ENCODE measurements at regions not wholly inside any gene's neighbourhood (a gene's known extent, or its start where the extent isn't known, plus 50 kb on each side); places are given as distances from the start of the nearest gene placed in this dataset.

DNA sequence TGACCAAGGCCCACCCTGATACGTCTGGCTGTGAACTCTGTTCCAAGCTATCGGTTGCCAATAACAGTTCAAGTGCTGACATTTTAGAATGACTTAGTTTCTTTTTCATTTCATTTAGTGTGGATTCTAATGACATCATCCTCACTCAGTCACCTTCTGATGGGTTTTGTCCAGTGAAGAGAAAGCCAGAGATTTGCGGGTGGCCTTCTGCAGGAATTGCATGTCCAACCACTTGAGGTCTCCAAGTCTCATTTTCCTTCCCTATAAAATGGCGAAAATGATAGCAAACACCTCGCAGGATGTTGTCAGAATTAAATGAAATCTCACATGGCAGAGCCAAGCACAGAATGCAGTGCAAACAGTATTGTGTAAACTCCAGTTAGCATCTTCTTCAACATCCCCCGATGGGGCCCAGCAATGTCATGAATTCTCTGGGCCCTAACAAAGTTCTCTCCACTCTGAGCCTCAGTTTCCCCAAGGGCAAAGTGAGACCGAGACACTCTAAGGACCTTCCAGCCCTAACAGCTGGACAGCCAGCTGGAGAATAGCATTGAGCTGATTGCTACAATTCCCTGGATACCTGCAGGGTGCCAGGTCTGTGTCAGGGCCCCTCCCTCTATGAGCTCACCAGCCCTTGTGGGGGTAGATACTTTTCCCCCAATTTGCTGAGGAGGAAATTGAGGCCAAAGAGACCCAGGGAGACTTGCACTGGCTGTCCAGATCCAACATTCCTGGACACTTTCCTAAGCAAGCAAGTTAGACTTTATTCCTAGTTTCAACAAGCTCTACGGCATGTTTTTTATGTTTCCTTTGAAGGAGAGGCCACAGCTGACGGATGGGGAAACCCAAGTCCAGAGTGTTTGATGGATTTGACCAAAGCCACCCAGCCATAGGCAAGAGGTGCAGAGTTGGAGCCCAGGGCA lies 286.7 kb downstream of the MN1 start:
- intact Hi-C loops (cut with DNase I), result loop anchor here (5.0 to 10.0 kb wide), 2 partner anchors 78 to 400 kb away; no protein-coding TSS in a partner anchor
- DNase-seq (ENCODE audit: low spot score), result no peak

DNA sequence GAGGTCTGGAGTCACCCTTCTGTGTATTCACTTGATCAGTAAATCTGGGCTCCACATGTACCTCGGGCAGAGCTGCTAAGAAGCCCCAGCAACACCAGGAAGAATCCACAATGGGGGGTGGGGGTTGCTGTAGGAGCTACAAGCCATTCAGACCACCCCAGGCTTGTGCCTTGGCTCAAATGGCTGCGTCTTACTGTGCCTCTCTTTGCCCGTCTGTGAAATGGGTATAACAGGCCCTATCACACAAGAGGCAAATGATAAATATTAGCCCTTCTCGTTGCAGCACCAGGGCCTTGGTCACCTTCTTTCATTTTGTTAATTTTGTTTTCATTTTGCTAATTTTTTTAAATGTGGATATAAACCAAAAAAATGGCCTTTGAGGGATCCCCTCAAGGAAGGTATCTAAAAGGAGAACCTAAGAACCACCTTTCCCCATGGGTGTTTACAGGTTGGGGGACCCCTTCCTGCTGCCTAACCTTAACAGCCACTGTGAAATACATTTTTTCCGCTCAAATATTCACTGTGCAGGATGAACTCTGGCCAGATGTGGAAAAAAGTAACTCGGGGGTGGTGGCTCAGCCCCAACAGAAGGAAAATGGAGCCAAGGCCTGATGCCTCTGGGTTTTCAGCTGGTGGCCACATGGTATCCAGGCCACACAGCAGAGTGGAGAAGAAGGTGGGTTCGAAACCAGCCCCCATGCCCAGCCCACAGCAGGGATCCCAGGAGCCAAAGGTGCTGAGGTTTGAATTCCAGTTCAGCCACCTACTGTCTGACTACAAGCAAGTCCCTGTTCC lies 284.0 kb downstream of the MN1 start:
- DNase-seq (ENCODE audit: low spot score), result no peak
- intact Hi-C loops (cut with DNase I), result loop anchor here (10.0 kb wide), 1 partner anchor 403 kb away; no protein-coding TSS in a partner anchor

DNA sequence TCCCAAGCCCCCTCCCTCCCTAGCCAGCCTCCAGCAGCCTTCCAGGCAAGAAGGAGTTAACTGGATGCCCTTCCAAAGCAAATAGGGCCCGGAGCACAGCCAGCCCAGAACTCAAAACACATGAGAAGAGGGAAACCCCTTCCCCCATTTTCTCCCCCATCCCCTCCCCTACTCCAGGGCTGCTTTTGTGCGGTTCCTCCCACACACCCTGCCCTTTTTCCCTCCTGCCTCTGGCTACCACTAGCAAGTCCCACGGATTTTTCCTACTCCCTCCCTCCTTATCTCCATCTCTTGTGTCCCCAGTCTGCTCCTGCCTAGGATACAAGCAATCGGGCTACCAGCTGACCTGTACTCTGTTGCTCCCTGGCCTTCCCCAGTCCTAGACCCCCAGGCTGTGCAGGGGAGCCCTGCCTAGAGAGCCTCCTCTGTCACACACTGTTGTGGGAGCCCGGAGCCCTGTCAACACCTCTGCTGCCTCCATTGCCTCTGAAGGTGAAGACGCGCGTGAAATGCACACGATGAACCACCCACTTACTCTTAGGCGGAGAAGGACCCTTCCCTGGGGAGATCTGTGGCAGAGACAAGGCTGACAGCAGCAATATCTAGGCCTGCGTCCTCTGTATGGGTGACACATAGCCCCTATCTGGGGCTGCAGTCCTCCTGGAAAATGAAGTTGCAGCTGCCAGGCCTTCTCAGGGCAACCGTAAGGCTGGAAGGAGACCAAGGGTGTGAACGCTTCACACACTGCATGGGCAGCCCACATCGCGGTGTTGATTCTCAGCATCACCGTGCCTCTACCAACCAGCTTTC lies 282.8 kb downstream of the MN1 start:
- no peak for DNase-seq (ENCODE audit: low spot score)
- intact Hi-C loops (cut with DNase I), result loop anchor here (10.0 kb wide), 1 partner anchor 404 kb away; no protein-coding TSS in a partner anchor

DNA sequence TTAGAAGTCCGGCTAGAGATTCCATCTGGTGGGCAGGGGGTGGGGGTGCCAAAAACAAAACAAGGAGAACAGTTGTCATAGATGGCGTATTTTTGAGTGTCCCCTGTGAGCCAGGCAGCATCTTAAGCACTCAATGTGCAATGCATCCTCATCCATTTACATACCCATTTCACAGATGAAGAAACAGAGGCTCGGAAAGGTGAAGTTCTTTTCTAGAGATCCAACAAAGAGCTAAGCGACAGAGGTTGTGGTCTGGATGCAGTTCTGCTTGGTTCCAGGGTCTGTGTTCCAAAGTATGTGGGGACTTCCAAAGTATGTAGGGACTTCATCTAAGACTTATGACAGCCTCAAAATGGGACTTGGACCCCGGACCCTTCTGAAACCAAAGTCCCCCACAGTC lies 277.8 kb downstream of the MN1 start:
- intact Hi-C loops (cut with DNase I), result no loop called here
- no peak for DNase-seq (ENCODE audit: low spot score)

DNA sequence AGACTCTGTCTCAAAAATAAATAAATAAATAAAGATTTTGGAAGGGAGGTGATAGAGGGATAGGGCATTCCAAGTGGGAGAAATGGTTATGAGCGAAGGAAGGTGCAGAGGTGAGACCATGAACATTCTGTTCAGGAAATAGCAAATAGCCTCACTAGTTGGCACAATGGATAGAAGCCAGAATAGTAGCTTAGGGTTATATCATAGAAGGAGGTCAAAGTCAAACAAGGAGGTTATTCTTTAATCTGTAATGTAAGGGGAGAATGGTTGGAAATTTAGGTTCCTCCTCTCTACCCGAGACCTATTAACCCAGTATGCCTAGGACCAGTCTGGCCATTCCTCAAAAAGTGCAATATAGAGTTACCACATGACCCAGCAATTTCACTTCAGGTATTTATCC lies 275.8 kb downstream of the MN1 start:
- intact Hi-C loops (cut with DNase I), result no loop called here
- DNase-seq (ENCODE audit: low spot score), result no peak

DNA sequence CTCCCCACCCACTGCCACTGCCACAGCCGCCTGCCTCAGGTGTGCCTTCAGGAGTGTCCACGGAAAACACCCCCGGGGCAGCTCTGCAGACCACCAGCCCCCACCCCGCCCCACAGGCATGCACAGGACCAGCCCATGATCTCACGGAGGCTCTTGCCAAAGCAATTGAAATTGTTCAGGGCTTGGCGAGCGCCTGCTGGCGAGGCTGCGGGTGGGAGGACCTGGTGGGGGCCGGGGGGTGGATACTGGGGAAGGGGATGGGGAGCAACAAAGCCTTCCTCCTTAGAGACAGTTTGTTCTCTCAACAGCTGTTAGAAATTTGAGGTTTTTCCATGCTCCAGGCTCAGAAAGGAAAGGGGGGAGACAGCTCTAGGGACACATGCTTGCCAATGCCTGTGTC lies 274.7 kb downstream of the MN1 start:
- intact Hi-C loops (cut with DNase I), result no loop called here
- no peak for DNase-seq (ENCODE audit: low spot score)

DNA sequence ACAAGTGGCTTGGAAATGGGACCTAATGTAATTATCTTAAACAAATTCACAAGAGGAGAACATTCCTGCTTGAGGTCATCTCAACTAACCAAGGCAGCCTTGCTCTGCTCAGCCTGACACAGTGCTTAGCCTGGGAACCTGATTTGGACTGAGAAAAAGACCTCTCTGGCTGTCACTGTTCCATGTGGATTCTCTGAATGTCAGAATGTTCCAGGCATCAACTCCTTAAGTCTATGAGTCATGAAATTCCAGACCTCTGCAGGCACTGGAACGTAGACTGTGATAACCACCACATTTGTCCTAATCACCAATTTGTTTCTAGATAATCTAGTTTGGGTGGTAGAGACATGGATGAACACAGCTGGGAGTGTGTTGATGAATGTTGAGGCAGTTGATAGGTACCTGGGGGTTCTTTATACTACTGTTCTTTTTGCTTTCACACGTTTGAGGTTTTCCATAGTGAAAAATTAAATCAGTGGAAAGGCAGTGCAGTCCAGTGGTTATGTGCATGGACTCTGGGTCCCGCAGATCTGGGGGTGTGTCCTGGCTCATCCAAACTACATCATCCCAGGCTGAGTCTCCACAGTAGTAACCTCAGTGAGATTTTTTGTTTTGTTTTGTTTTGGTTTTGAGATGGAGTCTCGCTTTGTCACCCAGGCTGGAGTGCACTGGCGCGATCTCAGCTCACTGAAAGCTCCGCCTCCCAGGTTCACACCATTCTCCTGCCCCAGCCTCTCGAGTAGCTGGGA lies 269.6 kb downstream of the MN1 start:
- DNase-seq (ENCODE audit: low spot score), result no peak
- intact Hi-C loops (cut with DNase I), result no loop called here

DNA sequence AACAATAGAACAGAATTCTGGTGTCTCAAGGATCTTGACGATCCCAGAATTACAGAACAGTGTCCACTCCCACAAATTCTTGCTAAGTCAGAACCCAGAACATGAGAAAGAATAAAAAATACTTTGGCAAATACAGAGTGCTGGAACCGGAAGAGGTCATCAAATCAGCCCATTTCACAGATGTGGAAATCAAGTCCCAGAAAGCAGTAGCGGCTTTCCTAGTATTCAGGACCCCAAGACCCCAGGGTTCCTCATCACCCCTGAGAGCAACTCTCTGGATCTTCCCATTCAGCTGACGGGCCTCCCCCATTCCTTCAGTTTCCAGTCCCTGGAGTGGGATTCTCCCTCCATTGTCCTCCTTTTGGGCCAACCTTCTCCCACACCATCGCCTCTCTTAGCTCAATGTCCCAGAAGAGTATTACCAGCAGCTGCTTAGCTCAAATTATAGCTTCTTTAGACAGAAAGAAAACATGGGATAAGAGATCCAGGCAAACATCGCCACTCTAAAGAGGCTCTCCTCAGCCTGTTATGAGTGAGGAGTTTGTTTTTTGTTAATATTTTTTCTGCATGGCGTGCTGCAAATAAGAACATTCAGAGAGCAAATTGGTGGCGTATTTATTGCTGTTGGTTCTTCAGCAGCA lies 268.3 kb downstream of the MN1 start:
- intact Hi-C loops (cut with DNase I), result no loop called here
- no peak for DNase-seq (ENCODE audit: low spot score)

DNA sequence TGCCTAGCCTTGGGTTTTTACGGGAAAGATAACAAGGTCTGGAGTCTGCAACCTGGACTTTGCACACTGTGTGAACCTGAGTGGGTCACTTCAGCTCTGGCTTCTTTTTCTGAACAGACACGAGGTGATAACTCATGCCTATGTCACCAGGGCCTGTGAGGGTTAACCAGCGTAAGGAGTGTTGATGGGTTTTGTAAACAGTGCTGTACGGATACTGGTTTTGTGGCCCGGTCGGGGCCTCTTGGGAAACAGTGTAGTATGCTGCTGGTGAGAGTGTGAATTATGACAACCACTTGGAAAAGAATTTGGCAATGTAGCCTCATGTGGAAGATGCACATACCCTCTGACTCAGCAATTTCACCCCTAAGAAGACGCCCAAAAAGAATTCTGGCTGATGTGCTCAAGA lies 266.8 kb downstream of the MN1 start:
- DNase-seq (ENCODE audit: low spot score), result no peak
- intact Hi-C loops (cut with DNase I), result no loop called here

DNA sequence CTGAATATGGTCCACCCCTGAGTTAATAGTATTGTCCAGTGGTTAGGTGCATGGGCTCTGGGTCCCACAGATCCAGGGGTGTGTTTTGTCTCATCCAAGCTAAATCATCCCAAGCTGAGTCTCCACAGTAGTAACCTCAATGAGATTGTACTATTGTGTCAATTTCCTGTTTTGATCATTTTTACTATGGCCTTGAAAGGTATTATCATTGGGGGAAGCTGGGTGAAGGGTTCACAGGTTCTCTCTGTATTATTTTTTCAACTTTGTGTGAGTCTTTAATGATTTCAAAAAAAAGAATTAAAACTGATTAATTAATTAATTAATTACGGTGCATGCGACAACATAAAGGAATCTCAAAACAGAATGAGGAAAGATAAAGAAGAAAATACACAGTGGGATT lies 266.1 kb downstream of the MN1 start:
- no peak for DNase-seq (ENCODE audit: low spot score)
- intact Hi-C loops (cut with DNase I), result no loop called here

DNA sequence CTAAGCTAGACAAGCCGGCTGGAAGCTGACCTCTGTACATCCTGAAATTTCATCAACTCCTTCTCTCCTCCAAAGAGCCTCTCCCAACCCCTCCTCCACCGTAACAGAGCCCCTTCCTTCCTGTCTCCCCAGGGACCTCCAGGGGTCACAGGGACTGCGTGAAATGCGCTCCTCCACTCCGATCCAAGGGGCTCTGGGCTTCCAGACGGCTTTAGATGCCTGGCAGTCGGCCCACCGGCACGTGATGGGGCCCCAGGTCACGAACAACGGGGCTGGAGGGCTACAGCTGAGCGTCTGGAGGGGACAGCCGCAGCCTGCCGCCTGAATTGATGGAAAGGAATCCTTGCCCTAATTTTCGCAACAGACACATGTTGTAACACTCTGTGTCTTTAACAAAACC lies 264.1 kb downstream of the MN1 start:
- no peak for DNase-seq (ENCODE audit: low spot score)
- intact Hi-C loops (cut with DNase I), result no loop called here

DNA sequence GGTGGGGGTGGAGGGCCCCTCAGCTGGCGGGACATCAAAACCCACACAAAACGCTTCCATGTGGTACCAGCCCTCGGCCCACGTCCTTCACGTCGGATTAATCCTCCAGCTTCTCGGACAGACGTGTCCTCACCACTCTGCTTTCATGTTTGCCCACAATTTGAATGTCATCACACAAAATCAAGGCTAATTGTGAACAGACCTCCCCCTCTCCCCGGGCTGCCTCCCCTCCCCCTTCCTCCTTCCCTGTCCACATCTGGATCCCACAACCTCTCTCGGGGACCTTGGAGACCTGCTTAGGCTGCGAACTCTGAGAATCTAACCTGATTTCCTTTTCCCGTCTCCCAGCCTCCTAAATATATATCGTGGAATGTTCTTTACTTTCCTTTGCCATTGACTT lies 262.9 kb downstream of the MN1 start:
- intact Hi-C loops (cut with DNase I), result no loop called here
- DNase-seq (ENCODE audit: low spot score), result no peak

DNA sequence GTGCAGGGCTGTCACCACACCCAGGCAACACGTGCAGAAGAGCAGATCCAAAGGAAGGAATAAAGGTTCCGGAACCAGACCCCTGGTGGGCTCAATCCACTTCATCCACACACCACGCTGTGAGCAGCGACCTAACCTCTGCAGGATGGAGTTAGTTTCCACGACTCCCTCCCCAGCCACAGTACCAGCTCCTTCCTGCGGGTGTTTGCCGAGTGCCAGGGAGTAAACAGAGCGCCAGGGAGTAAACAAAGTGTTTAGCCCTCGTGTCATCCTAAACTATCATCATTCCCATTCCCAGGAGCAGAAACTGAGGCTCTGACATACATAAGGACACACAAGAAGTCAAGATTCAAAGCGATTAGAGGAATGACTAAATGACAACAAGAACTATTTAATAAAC lies 261.3 kb downstream of the MN1 start:
- no peak for DNase-seq (ENCODE audit: low spot score)
- intact Hi-C loops (cut with DNase I), result no loop called here

DNA sequence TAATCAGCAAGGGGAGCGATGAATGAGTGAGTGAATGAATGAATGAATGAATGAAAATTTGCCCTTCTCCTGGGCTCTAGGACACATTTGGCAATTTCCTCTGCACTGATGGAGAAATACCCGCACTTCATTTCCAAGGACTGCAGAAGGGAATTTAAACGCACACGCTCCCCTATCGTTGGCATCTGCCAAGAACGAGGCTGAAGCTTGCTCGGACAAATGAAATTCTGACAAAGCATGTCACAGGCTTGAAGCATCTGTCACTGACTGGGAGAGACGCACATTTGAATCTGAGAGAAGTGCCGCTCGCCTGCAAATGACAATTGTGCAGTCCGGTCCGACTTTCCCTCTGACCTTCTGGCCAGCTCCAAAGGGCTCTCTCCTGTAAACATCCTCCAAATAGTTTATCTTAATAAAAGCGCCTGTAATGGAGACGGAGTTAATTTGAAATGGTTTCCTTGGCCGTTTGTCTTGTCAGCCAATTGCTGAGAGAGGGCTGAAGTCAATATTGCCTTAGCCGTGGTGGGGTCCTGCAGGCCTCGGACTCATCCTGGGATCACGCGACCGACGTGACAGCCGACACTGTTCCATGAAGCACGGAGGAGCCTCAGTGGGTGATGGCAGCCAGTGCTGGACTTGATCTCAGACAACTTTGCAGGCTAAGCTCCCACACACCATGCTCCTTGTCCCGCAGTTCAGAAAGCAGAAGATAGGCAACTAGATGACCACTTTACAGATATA lies 260.7 kb downstream of the MN1 start:
- intact Hi-C loops (cut with DNase I), result no loop called here

DNA sequence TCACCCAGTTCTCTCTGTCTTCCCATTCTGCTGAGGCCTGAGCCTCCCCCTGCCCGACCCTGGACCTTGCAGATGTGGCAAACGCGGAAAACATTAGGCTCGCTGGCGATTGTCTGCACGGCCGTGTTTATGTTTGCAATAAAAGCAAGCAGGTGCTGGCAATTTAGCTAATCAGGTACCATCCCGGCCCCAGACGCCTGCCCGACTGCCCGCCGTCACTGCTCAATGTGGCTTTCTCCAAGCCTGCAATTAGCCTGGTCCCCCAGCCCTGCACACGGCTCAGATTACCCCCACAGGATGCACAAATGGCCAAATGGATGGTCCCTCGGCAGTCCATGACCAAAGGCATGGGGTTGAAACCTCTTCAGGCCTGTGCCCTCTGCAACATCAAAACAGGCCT lies 259.7 kb downstream of the MN1 start:
- no peak for DNase-seq (ENCODE audit: low spot score)
- intact Hi-C loops (cut with DNase I), result no loop called here

More for the DNA sequence above, 260.7 kb downstream of the MN1 start:
- DNase-seq (ENCODE audit: low spot score), result no peak

DNA sequence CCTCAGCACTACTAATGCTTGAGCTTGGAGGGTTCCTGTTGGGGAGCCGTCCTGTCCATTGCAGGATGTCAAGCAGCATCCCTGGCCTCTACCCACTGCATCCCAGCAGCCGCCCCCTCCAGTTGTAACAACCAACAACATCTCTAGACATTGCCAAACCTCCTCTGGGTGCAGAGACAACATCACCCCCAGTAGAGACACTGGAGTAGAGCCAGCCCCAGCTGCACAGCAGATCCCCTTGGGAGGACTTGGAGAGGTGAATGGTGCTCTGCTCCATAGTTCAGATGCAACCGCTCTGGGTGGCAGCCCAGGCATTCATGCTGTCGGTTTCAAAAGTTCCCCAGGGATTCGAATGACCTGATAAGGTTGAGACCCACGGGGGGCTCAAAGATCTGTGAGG lies 259.0 kb downstream of the MN1 start:
- no peak for DNase-seq (ENCODE audit: low spot score)
- intact Hi-C loops (cut with DNase I), result no loop called here

DNA sequence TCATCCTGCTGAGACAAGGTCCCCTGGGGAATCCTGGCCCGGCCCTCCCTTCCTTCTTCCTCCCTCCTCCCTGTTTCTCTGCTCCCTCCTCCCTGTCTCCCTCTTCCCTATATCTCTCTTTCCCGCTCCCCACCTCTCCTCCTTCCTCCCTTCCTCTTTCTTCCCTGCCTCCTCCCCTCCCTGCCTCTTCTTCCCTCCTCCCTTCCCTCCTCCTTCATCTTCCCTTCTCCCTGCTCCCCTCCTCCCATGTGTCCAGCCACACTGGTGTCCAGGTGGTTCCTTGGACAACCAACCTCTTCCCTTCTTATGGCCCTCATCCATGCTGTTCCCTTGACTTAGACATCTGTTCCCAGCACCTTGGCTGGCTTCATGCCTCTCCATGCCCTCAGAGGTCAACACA lies 258.1 kb downstream of the MN1 start:
- intact Hi-C loops (cut with DNase I), result no loop called here
- DNase-seq (ENCODE audit: low spot score), result no peak

DNA sequence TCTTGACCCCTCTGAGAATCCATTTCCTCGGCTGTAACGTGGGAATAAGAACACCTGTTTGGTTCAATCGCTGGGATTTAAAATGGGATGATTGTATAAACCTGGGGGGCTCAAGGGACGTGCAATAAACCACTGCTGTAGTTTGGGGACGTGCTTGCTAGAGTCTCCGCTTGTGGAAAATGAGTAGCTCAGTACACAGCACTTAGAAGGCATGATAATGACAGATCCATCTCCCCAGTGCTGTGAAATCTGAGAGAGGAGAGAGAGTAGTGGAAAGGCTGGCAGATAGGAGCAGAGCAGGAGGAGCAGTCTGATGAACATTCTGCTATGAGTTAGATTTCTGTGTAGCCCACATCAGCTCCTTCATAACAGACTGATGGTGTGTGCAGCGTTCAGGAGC lies 256.5 kb downstream of the MN1 start:
- DNase-seq (ENCODE audit: low spot score), result no peak
- intact Hi-C loops (cut with DNase I), result no loop called here
